ENCODE measurements at regions not wholly inside any gene's neighbourhood (a gene's known extent, or its start where the extent isn't known, plus 50 kb on each side); places are given as distances from the start of the nearest gene placed in this dataset.

GRCh38 chr2:13193075-13193474 lies 476.3 kb downstream of the TRIB2 start:
- Histone ChIP-seq H4K20me1 (ENCODE audit: insufficient read depth, low read length) (no peaks in the 10 kb centered on the region), H3K9ac (ENCODE audit: low read length) (no peak overlapping the region), H3K9me3 (ENCODE audit: insufficient read depth, low read length) (no peaks in the 10 kb centered on the region), H3K4me1 (ENCODE audit: low read length) (peaks cover 20% of the 10 kb centered on the region), H3K4me2 (ENCODE audit: low read length) (peak overlapping the region; percentile 46), H3K36me3 (replicated peaks; ENCODE audit: low read depth, low read length) (no peaks in the 10 kb centered on the region), H3K79me2 (ENCODE audit: low read length) (no peaks in the 10 kb centered on the region), H3K27ac (ENCODE audit: low read length) (no peak overlapping the region), H2AFZ (ENCODE audit: low read depth, low read length) (peak overlapping the region; percentile 76), H3K4me3 (ENCODE audit: low read length) (no peak overlapping the region), H3K27me3 (ENCODE audit: low read depth, low read length) (no peaks in the 10 kb centered on the region)
- TF ChIP-seq, protein P1, sequence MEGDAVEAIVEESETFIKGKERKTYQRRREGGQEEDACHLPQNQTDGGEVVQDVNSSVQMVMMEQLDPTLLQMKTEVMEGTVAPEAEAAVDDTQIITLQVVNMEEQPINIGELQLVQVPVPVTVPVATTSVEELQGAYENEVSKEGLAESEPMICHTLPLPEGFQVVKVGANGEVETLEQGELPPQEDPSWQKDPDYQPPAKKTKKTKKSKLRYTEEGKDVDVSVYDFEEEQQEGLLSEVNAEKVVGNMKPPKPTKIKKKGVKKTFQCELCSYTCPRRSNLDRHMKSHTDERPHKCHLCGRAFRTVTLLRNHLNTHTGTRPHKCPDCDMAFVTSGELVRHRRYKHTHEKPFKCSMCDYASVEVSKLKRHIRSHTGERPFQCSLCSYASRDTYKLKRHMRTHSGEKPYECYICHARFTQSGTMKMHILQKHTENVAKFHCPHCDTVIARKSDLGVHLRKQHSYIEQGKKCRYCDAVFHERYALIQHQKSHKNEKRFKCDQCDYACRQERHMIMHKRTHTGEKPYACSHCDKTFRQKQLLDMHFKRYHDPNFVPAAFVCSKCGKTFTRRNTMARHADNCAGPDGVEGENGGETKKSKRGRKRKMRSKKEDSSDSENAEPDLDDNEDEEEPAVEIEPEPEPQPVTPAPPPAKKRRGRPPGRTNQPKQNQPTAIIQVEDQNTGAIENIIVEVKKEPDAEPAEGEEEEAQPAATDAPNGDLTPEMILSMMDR (IDR thresholded peaks at IDR 0.05; ENCODE audit: low read depth, low read length) = peak; percentile 44
- no peak for TF ChIP-seq EZH2phosphoT487 (IDR thresholded peaks at IDR 0.05; ENCODE audit: low read depth)

- H3K36me3 ChIP-seq (replicated peaks; ENCODE audit: low read depth, low read length) = no peaks in the 10 kb centered on the region
- no peak overlapping the region for H3K9ac ChIP-seq (ENCODE audit: low read length)
- H2AFZ ChIP-seq (ENCODE audit: low read depth, low read length) = peak overlapping the region; percentile 76
- H3K79me2 ChIP-seq (ENCODE audit: low read length) = no peaks in the 10 kb centered on the region
- H3K9me3 ChIP-seq (ENCODE audit: insufficient read depth, low read length) = no peaks in the 10 kb centered on the region
- peaks cover 20% of the 10 kb centered on the region for H3K4me1 ChIP-seq (ENCODE audit: low read length)
- H3K27ac ChIP-seq (ENCODE audit: low read length) = no peak overlapping the region
- peak overlapping the region; percentile 46 for H3K4me2 ChIP-seq (ENCODE audit: low read length)
- TF ChIP-seq, protein P1 (IDR thresholded peaks at IDR 0.05; ENCODE audit: low read depth, low read length) = peak; percentile 75
- TF ChIP-seq EZH2phosphoT487 (IDR thresholded peaks at IDR 0.05; ENCODE audit: low read depth) = no peak
- H3K27me3 ChIP-seq (ENCODE audit: low read depth, low read length) = no peaks in the 10 kb centered on the region
- peak overlapping the region; percentile 48 for H3K4me3 ChIP-seq (ENCODE audit: low read length)
- no peaks in the 10 kb centered on the region for H4K20me1 ChIP-seq (ENCODE audit: insufficient read depth, low read length)
Measured at GRCh38 chr2:13193900-13194299, 477.2 kb downstream of the TRIB2 start.

DNA sequence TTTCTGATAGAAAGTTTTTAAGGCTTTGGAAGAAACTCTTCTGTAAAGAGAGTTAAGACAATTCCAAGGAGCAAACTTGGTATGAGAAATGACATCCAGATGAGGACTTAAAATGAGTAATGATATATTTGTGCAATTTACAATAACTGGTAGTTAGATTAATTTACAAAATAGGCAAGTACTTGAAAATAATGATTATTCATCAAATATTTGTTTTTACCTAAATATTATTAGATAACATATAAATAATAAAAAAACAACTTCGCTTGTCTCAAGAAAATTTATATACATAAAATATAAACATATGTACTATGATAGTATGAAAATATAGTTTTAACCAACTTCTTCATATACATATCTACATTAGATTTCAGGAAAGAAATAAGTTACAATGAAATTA lies 478.5 kb downstream of the TRIB2 start:
- H3K4me3 ChIP-seq (ENCODE audit: low read length) = no peak overlapping the region
- no peak overlapping the region for H3K27ac ChIP-seq (ENCODE audit: low read length)
- no peaks in the 10 kb centered on the region for H4K20me1 ChIP-seq (ENCODE audit: insufficient read depth, low read length)
- H3K9ac ChIP-seq (ENCODE audit: low read length) = no peak overlapping the region
- H3K9me3 ChIP-seq (ENCODE audit: insufficient read depth, low read length) = no peaks in the 10 kb centered on the region
- no peak overlapping the region for H3K4me2 ChIP-seq (ENCODE audit: low read length)
- H3K4me1 ChIP-seq (ENCODE audit: low read length) = peaks cover 20% of the 10 kb centered on the region
- no peaks in the 10 kb centered on the region for H3K27me3 ChIP-seq (ENCODE audit: low read depth, low read length)
- no peak overlapping the region for H2AFZ ChIP-seq (ENCODE audit: low read depth, low read length)
- no peak for TF ChIP-seq EZH2phosphoT487 (IDR thresholded peaks at IDR 0.05; ENCODE audit: low read depth)
- TF ChIP-seq, protein P1 (IDR thresholded peaks at IDR 0.05; ENCODE audit: low read depth, low read length) = no peak
- no peaks in the 10 kb centered on the region for H3K36me3 ChIP-seq (replicated peaks; ENCODE audit: low read depth, low read length)
- no peaks in the 10 kb centered on the region for H3K79me2 ChIP-seq (ENCODE audit: low read length)

- no peak overlapping the region for H2AFZ ChIP-seq (ENCODE audit: low read depth, low read length)
- H4K20me1 ChIP-seq (ENCODE audit: insufficient read depth, low read length) = no peaks in the 10 kb centered on the region
- no peaks in the 10 kb centered on the region for H3K79me2 ChIP-seq (ENCODE audit: low read length)
- H3K4me2 ChIP-seq (ENCODE audit: low read length) = no peak overlapping the region
- peaks cover 20% of the 10 kb centered on the region for H3K4me1 ChIP-seq (ENCODE audit: low read length)
- TF ChIP-seq EZH2phosphoT487 (IDR thresholded peaks at IDR 0.05; ENCODE audit: low read depth) = no peak
- TF ChIP-seq, protein P1 (IDR thresholded peaks at IDR 0.05; ENCODE audit: low read depth, low read length) = no peak
- H3K27me3 ChIP-seq (ENCODE audit: low read depth, low read length) = no peaks in the 10 kb centered on the region
- no peak overlapping the region for H3K4me3 ChIP-seq (ENCODE audit: low read length)
- no peaks in the 10 kb centered on the region for H3K9me3 ChIP-seq (ENCODE audit: insufficient read depth, low read length)
- no peak overlapping the region for H3K9ac ChIP-seq (ENCODE audit: low read length)
- no peaks in the 10 kb centered on the region for H3K36me3 ChIP-seq (replicated peaks; ENCODE audit: low read depth, low read length)
- no peak overlapping the region for H3K27ac ChIP-seq (ENCODE audit: low read length)
Measured at GRCh38 chr2:13197248-13197647, 480.5 kb downstream of the TRIB2 start.

Data from OCI-LY3 (cell line).